ENCODE measurements at regions not wholly inside any gene's neighbourhood (a gene's known extent, or its start where the extent isn't known, plus 50 kb on each side); places are given as distances from the start of the nearest gene placed in this dataset.

- no peak overlapping the region for H3K4me3 ChIP-seq (ENCODE audit: low read length)
- DNase-seq (ENCODE audit: low read depth): no peak
- no peak for TF ChIP-seq CTCF (IDR thresholded peaks at IDR 0.05; ENCODE audit: insufficient read depth, low read depth, low read length, missing control alignments)
Measured at GRCh38 chr13:106628936-106629659, 61.2 kb upstream of the ARGLU1 start.

- H3K4me3 ChIP-seq (ENCODE audit: low read length): no peak overlapping the region
- TF ChIP-seq CTCF (IDR thresholded peaks at IDR 0.05; ENCODE audit: insufficient read depth, low read depth, low read length, missing control alignments): no peak
- DNase-seq (ENCODE audit: low read depth): no peak
Measured at GRCh38 chr13:106626473-106626872, 58.5 kb upstream of the ARGLU1 start.

- TF ChIP-seq CTCF (IDR thresholded peaks at IDR 0.05; ENCODE audit: insufficient read depth, low read depth, low read length, missing control alignments): no peak
- no peak for DNase-seq (ENCODE audit: low read depth)
Measured at GRCh38 chr13:106625578-106625977, 57.6 kb upstream of the ARGLU1 start.

GRCh38 chr13:106623799-106624460 is 56.0 kb upstream of the ARGLU1 start:
- no peak for DNase-seq (ENCODE audit: low read depth)
- no peak overlapping the region for H3K4me3 ChIP-seq (ENCODE audit: low read length)
- no peak for TF ChIP-seq CTCF (IDR thresholded peaks at IDR 0.05; ENCODE audit: insufficient read depth, low read depth, low read length, missing control alignments)

More at GRCh38 chr13:106625578-106625977, 57.6 kb upstream of the ARGLU1 start:
- H3K4me3 ChIP-seq (ENCODE audit: low read length): no peak overlapping the region

- no peak for DNase-seq (ENCODE audit: low read depth)
- no peak overlapping the region for H3K4me3 ChIP-seq (ENCODE audit: low read length)
- TF ChIP-seq CTCF (IDR thresholded peaks at IDR 0.05; ENCODE audit: insufficient read depth, low read depth, low read length, missing control alignments): no peak
Measured at GRCh38 chr13:106621833-106622232, 53.9 kb upstream of the ARGLU1 start.

GRCh38 chr13:106619688-106620555 is 52.0 kb upstream of the ARGLU1 start:
- no peak overlapping the region for H3K4me3 ChIP-seq (ENCODE audit: low read length)
- TF ChIP-seq CTCF (IDR thresholded peaks at IDR 0.05; ENCODE audit: insufficient read depth, low read depth, low read length, missing control alignments): peak; percentile 93
- peak; percentile 69 for DNase-seq (ENCODE audit: low read depth)
